ENCODE measurements at regions not wholly inside any gene's neighbourhood (a gene's known extent, or its start where the extent isn't known, plus 50 kb on each side); places are given as distances from the start of the nearest gene placed in this dataset.

DNA sequence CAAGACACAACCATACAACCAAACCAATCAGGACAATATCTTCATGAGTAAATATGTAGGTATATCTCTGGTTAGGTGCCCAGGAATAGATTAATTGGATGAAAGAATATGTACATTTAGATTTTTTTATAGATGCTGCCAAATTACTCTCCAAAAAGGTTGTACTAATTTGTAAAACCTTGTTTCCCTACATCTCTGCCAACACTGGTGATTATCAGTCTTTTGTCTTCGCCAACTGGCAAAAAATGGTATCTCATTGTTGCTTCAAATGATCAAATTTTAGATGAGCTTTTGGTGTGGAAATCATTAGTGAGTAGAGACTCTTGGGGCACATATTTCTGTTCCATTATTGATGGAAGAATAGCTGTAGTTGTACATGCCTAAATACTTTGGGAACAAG lies 90.7 kb upstream of the ELL2 start:
- no peak for ATAC-seq (ENCODE audit: low FRiP score in 2 of 2)

DNA sequence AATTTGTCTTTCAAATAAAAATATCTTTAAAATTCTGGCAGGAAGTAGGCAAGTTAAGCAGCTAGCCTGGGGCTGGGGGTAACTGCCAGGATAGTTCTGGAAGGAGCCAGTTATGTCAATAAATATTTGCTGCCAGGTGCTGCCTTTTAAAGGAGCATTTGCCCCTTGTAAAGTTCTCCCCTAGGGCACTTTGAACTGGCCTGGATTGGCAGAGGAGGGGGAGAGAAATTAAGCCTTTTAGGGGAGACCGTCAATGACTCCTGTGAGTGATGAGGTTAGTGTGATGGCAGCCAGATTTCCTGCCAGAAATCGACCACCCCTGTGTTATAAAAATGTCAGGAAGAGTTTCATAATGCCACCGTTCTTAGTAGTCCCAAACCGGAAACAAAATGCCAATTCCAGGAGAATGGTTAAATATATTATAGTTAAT lies 89.8 kb upstream of the ELL2 start:
- 41 to 46% methylated on average over 4 of the region's 4 CpGs for WGBS, 2 donors

More for the DNA sequence above, 90.7 kb upstream of the ELL2 start:
- H3K36me3 ChIP-seq, result no peaks in the 10 kb centered on the region
- no peaks in the 10 kb centered on the region for H3K9me3 ChIP-seq
- H3K4me1 ChIP-seq, result peaks cover 0 to 16% (median 0%) of the 10 kb centered on the region in 4 donors
- 86 to 97% methylated on average over 1 of the region's 1 CpG for WGBS, 2 donors
- DNase-seq, result no peak
- no peak for TF ChIP-seq EP300 (IDR thresholded peaks at IDR 0.05)
- no peak for TF ChIP-seq CTCF (IDR thresholded peaks at IDR 0.05)
- no peak for TF ChIP-seq POLR2AphosphoS5 (IDR thresholded peaks at IDR 0.05)
- TF ChIP-seq POLR2A (IDR thresholded peaks at IDR 0.05), result no peak
- H3K27ac ChIP-seq, result no peak overlapping the region
- H3K4me3 ChIP-seq, result no peak overlapping the region
- no peaks in the 10 kb centered on the region for H3K27me3 ChIP-seq

DNA sequence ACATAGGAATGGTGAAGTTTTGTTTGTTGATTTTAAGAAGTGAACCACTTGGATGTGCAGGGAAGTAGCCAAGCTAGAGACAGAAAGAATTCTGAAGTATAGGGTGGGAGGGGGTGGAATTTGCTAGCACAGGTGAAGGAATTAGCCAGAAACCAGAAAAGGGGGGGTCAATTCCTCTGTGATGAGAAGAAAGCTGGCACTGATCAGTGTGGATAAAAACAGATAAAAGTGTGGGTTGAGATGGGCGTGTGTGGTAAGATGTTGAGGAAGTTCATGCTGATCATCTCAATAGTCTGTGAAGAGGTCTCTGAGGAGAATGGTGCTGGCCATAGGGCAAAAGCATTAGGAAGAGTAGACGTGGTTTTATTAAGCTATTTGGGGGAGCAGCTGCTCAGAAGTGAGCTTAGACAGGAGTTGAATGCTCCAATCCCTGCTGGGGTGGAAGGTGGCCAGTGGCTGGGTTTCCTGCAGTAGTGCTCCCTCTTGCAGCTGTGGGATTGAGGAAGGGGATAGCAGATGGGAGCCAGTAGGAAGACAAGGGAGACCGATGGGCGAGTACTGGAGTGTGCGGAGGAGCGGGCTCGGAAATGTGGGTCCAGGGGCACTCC lies 88.7 kb upstream of the ELL2 start:
- Histone ChIP-seq H3K9me3 (no peaks in the 10 kb centered on the region), H3K27me3 (no peaks in the 10 kb centered on the region), H3K4me3 (no peak overlapping the region), H3K27ac (no peak overlapping the region), H3K36me3 (no peaks in the 10 kb centered on the region), H3K4me1 (peaks cover 0 to 16% (median 0%) of the 10 kb centered on the region in 4 donors)
- no peak for TF ChIP-seq EP300 (IDR thresholded peaks at IDR 0.05)
- no peak for TF ChIP-seq POLR2AphosphoS5 (IDR thresholded peaks at IDR 0.05)
- TF ChIP-seq POLR2A (IDR thresholded peaks at IDR 0.05), result no peak
- no peak for TF ChIP-seq CTCF (IDR thresholded peaks at IDR 0.05)
- DNase-seq (no peak), ATAC-seq (ENCODE audit: low FRiP score in 2 of 2) (peak; percentile 26 to 66)
- WGBS, 2 donors, result 83 to 84% methylated on average over 7 of the region's 7 CpGs

More for the DNA sequence above, 89.8 kb upstream of the ELL2 start:
- no peaks in the 10 kb centered on the region for H3K36me3 ChIP-seq
- no peak for DNase-seq
- H3K9me3 ChIP-seq, result no peaks in the 10 kb centered on the region
- no peak overlapping the region for H3K4me3 ChIP-seq
- H3K27me3 ChIP-seq, result no peaks in the 10 kb centered on the region
- H3K4me1 ChIP-seq, result peaks cover 0 to 16% (median 0%) of the 10 kb centered on the region in 4 donors
- no peak overlapping the region for H3K27ac ChIP-seq
- no peak for ATAC-seq (ENCODE audit: low FRiP score in 2 of 2)
- TF ChIP-seq POLR2A (IDR thresholded peaks at IDR 0.05) (no peak), EP300 (IDR thresholded peaks at IDR 0.05) (no peak), POLR2AphosphoS5 (IDR thresholded peaks at IDR 0.05) (no peak), CTCF (IDR thresholded peaks at IDR 0.05) (no peak)

DNA sequence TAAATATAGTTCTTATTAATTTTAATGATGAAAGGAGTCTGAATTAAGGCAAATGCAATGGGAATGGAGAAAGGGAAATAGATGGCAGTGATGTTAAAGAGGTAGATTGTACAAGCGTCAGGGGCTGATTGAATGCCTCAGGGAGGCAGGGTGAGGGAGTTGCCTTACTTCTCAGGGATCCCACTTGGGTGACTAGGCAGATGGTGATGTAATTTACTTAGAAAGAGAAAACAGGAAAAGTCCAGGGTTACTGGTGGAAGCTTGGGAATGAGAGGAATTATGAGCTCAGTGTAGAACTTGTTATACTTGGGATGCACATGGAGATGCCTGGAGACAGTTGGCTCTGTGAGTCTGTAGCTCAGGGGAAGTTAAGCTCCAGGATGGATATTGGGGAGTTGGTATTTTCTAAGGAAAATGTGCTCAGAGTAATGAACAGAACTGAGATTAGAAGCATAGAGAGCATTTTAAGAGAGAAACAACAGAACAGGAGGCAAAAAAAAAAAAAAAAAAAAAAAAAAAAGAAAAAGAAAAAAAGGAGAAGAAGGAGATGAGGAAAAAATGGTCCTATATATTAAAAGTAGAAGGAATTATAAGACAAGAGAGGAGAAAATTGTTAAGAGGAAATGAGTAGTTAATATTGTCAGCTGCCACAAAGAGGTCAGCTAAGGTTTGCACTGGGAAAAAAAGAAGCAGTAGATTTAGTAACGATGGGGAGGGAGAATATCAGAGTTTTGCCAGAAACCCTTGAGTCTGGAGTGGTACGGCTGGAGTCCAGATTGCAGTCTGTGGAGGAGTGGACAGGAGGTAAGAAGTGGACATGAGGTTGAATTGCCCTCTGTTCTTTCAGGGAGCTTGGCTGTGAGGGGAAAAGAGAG lies 88.0 kb upstream of the ELL2 start:
- ATAC-seq (ENCODE audit: low FRiP score in 2 of 2) (peak; percentile 41 to 67), DNase-seq (peak in 1 of 2 donors; percentile 50)
- H3K36me3 ChIP-seq, result no peaks in the 10 kb centered on the region
- no peaks in the 10 kb centered on the region for H3K9me3 ChIP-seq
- no peak overlapping the region for H3K4me3 ChIP-seq
- TF ChIP-seq EP300 (IDR thresholded peaks at IDR 0.05), result no peak
- no peak for TF ChIP-seq POLR2A (IDR thresholded peaks at IDR 0.05)
- no peak for TF ChIP-seq POLR2AphosphoS5 (IDR thresholded peaks at IDR 0.05)
- no peak for TF ChIP-seq CTCF (IDR thresholded peaks at IDR 0.05)
- no peak overlapping the region for H3K27ac ChIP-seq
- peaks cover 0 to 16% (median 0%) of the 10 kb centered on the region in 4 donors for H3K4me1 ChIP-seq
- 30 to 39% methylated on average over 3 of the region's 3 CpGs for WGBS, 2 donors
- H3K27me3 ChIP-seq, result no peaks in the 10 kb centered on the region
